T-helper 1 cell treated with Interleukin-12 subunit alpha and Interleukin-12 subunit beta and Interleukin-4 antibody, amounts not matched to agents 30 μg/mL and 1 μg/mL, for 36 hours (primary cell): ENCODE measurements at regions not wholly inside any gene's neighbourhood (a gene's known extent, or its start where the extent isn't known, plus 50 kb on each side); places are given as distances from the start of the nearest gene placed in this dataset.

Source experiments
- H3K27ac Mint-ChIP-seq: one replicate; pipeline ENCODE4 v1.8.0; 2021; ENCODE audit warnings: mild to moderate bottlenecking, mixed read lengths
- H3K27me3 Mint-ChIP-seq: one replicate; pipeline ENCODE4 v1.8.0; 2021; ENCODE audit warnings: low read depth, mixed read lengths
- H3K36me3 Mint-ChIP-seq: one replicate; pipeline ENCODE4 v1.8.0; 2021; ENCODE audit warnings: low read depth, mixed read lengths
- H3K4me1 Mint-ChIP-seq: one replicate; pipeline ENCODE4 v1.8.0; 2021; ENCODE audit warnings: low read depth, mixed read lengths
- H3K4me3 Mint-ChIP-seq: one replicate; pipeline ENCODE4 v1.8.0; 2021; ENCODE audit warnings: mild to moderate bottlenecking, moderate library complexity, mixed read lengths
- H3K9me3 Mint-ChIP-seq: one replicate; pipeline ENCODE4 v1.8.0; 2021; ENCODE audit warnings: mixed read lengths

- peaks cover 60% of the 10 kb centered on the region for H3K9me3 Mint-ChIP-seq
Measured at GRCh38 chr7:68432585-68432984, 1165.7 kb upstream of the AUTS2 start.

GRCh38 chr7:68433462-68434070, 1164.7 kb upstream of the AUTS2 start:
- Mint-ChIP-seq H3K27me3 (no peaks in the 10 kb centered on the region), H3K9me3 (peaks cover 60% of the 10 kb centered on the region), H3K4me3 (no peak overlapping the region), H3K36me3 (no peaks in the 10 kb centered on the region), H3K27ac (no peak overlapping the region), H3K4me1 (no peaks in the 10 kb centered on the region)

More at GRCh38 chr7:68432585-68432984, 1165.7 kb upstream of the AUTS2 start:
- Mint-ChIP-seq H3K4me1 (no peaks in the 10 kb centered on the region), H3K27ac (no peak overlapping the region), H3K27me3 (no peaks in the 10 kb centered on the region), H3K4me3 (no peak overlapping the region), H3K36me3 (no peaks in the 10 kb centered on the region)

DNA sequence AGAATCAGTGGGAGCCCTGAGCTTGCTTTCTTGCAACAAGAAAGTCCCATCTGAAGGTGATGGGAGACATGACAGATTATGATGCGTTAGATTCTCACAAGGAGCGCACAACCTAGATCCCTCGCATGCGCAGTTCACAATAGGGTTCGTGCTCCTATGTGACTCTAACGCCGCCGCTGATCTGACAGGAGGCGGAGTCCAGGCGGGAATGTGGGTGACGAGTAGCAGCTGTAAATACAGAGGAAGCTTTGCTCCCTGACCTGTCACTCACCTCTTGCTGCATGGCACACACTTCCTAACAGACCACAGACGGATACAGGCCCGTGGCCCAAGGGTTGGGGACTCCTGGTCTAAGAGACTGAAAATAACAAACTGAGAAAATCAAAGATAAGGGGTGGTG, 1163.4 kb upstream of the AUTS2 start:
- Mint-ChIP-seq H3K4me1 (no peaks in the 10 kb centered on the region), H3K27me3 (no peaks in the 10 kb centered on the region), H3K36me3 (no peaks in the 10 kb centered on the region), H3K9me3 (peaks cover 61% of the 10 kb centered on the region), H3K4me3 (no peak overlapping the region), H3K27ac (no peak overlapping the region)

GRCh38 chr7:68438016-68438415, 1160.3 kb upstream of the AUTS2 start:
- Mint-ChIP-seq H3K4me3 (no peak overlapping the region), H3K27me3 (no peaks in the 10 kb centered on the region), H3K27ac (no peak overlapping the region), H3K36me3 (no peaks in the 10 kb centered on the region), H3K4me1 (no peaks in the 10 kb centered on the region), H3K9me3 (peaks cover 55% of the 10 kb centered on the region)

DNA sequence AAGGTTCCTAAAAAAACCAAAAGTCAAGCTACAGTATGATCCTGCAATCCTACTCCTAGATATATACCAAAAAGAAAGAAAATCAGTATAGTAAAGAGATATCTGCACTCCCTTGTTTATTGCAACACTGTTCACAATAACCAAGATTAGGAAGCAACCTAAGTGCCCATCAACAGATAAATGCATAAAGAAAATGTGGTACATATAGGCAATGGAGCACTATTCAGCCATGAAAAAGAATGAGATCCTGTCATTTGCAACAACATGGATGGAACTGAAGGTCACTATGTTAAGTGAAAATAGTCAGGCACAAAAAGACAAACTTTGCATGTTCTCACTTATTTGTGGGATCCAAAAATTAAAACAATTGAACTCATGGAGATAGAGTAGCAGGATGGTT, 1159.5 kb upstream of the AUTS2 start:
- H3K9me3 Mint-ChIP-seq = peaks cover 53% of the 10 kb centered on the region
- H3K4me3 Mint-ChIP-seq = no peak overlapping the region
- no peaks in the 10 kb centered on the region for H3K27me3 Mint-ChIP-seq
- H3K27ac Mint-ChIP-seq = no peak overlapping the region
- no peaks in the 10 kb centered on the region for H3K4me1 Mint-ChIP-seq
- no peaks in the 10 kb centered on the region for H3K36me3 Mint-ChIP-seq

DNA sequence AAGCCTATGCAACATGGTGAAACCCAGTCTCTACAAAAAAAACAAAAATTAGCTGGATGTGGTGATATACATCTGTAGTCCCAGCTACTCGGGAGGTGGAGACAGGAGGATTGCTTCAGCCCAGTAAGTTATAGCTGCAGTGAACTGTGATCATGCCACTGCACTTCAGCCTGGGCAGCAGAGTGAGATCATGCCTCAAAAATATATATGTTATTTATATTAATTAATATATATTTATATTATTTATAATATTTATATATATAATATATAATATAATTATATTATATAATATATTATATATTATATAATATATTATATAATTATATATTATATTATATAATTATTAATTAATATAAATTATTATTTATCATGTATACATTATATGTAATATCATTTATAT, 1158.4 kb upstream of the AUTS2 start:
- H3K9me3 Mint-ChIP-seq = peaks cover 53% of the 10 kb centered on the region
- H3K27ac Mint-ChIP-seq = no peak overlapping the region
- no peak overlapping the region for H3K4me3 Mint-ChIP-seq
- no peaks in the 10 kb centered on the region for H3K4me1 Mint-ChIP-seq
- no peaks in the 10 kb centered on the region for H3K36me3 Mint-ChIP-seq
- H3K27me3 Mint-ChIP-seq = no peaks in the 10 kb centered on the region

DNA sequence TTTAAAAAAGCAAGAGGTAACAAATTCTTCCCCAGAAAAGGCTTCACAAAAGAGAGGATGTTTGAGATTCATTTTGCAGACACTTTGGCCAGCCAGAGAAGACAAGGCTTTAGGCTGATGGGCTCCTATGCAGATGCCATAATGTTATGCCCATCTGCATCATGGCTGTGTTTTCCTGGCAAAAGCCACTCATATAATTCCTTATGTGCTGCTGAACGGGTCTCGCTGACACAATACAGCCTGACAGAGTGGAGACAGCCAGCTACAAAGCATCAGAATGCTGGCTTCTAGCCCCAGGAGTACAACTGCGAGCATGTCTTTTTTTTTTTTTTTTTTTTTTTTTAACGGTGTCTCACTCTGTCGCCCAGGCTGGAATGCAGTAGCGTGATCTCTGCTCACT, 1157.4 kb upstream of the AUTS2 start:
- Mint-ChIP-seq H3K27ac (no peak overlapping the region), H3K27me3 (no peaks in the 10 kb centered on the region), H3K4me3 (no peak overlapping the region), H3K9me3 (peaks cover 55% of the 10 kb centered on the region), H3K36me3 (no peaks in the 10 kb centered on the region), H3K4me1 (no peaks in the 10 kb centered on the region)

DNA sequence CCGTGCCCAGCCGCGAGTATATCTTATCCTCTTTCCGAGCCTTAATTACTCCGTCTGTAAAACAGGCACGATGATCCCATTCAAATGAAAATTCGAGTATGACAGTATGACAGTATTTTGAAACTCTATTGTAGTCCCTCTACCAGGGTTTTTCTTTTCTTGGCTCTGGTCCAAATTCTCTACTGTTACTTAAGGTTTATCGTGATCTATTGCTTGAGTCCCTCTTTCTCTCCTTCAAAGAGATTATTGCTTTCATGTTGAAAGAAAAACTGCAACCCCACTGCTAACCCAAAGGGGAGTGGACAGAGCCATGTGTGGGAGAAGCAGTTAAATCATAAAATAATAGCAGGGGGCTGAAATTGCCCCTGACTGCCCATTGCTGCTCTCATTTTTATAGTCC, 1156.6 kb upstream of the AUTS2 start:
- Mint-ChIP-seq H3K27me3 (no peaks in the 10 kb centered on the region), H3K36me3 (no peaks in the 10 kb centered on the region), H3K9me3 (peaks cover 58% of the 10 kb centered on the region), H3K4me1 (no peaks in the 10 kb centered on the region), H3K27ac (no peak overlapping the region), H3K4me3 (no peak overlapping the region)

DNA sequence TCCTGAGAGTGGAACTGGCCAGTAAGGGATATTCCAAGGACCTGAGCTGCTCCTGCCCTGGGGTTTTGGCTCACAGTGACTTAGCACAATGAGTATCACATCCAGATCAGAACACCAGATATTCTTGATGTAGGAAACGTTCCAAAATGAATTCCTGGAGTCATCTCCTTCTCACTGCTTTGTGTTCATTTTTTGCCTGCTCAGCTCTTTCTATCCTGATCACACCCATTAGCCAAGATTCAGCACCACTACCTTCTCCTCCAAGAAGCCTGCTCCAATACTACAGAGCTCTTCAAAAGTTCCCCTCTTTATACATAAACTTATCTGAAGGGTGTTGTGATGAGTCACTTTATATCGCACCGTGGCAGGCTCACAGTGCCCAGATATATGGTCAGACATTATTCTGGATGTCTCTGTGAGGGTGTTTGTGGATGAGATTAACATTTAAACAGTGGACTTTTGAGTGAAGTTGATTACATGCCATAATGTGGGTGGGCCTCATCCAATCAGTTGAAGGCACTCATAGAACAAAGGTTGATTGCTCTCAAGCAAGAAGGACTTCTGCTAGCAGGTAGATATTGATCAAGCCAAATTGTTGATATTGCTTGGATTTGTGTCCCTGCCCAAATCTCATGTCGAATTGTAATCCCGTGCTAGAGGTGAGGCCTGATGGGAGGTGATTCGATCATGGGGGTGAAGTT, 1155.2 kb upstream of the AUTS2 start:
- H3K9me3 Mint-ChIP-seq = peaks cover 44% of the 10 kb centered on the region
- no peak overlapping the region for H3K4me3 Mint-ChIP-seq
- H3K27ac Mint-ChIP-seq = no peak overlapping the region
- H3K36me3 Mint-ChIP-seq = no peaks in the 10 kb centered on the region
- no peaks in the 10 kb centered on the region for H3K27me3 Mint-ChIP-seq
- no peaks in the 10 kb centered on the region for H3K4me1 Mint-ChIP-seq

DNA sequence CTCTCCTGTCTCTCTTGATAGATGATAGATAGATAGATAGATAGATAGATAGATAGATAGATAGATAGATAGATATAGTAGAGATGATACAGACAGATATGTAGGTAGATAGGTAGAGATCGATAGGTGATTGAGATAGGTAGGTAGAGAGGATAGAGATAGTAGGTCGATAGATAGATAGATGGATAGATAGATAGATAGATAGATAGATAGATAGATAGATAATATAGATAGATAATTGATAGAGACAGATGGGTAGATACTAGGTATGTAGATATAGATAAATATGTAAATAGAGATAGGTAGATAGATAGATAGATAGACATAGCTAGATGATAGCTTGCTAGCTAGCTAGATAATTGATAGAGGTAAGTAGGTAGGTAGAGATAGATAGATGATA, 1154.2 kb upstream of the AUTS2 start:
- H3K9me3 Mint-ChIP-seq = peaks cover 40% of the 10 kb centered on the region
- H3K4me3 Mint-ChIP-seq = no peak overlapping the region
- H3K36me3 Mint-ChIP-seq = no peaks in the 10 kb centered on the region
- H3K27me3 Mint-ChIP-seq = no peaks in the 10 kb centered on the region
- H3K27ac Mint-ChIP-seq = no peak overlapping the region
- no peaks in the 10 kb centered on the region for H3K4me1 Mint-ChIP-seq

DNA sequence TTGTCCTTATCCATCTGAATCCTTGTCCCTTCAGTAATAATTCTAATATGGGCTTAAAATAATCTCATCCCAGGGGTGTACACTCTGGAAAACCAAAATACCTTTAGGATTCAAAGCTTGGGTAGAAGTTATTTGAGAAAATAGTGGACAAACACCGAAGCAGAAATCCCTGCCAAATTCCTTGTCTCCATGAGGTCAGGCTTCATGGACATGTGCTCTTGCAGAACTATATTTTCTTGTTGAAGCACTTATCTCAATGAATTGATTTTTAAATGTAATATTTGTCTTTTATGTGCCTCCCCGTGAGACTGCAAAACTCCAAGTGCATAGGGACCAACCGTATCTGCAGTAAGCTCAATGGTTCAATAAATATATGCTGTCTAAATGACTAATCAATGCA, 1153.3 kb upstream of the AUTS2 start:
- Mint-ChIP-seq H3K9me3 (peaks cover 42% of the 10 kb centered on the region), H3K27ac (no peak overlapping the region), H3K27me3 (no peaks in the 10 kb centered on the region), H3K4me1 (no peaks in the 10 kb centered on the region), H3K36me3 (no peaks in the 10 kb centered on the region), H3K4me3 (no peak overlapping the region)

GRCh38 chr7:68446183-68446582, 1152.1 kb upstream of the AUTS2 start:
- H3K27me3 Mint-ChIP-seq = no peaks in the 10 kb centered on the region
- H3K4me1 Mint-ChIP-seq = no peaks in the 10 kb centered on the region
- H3K36me3 Mint-ChIP-seq = no peaks in the 10 kb centered on the region
- H3K4me3 Mint-ChIP-seq = no peak overlapping the region
- peaks cover 46% of the 10 kb centered on the region for H3K9me3 Mint-ChIP-seq
- no peak overlapping the region for H3K27ac Mint-ChIP-seq

DNA sequence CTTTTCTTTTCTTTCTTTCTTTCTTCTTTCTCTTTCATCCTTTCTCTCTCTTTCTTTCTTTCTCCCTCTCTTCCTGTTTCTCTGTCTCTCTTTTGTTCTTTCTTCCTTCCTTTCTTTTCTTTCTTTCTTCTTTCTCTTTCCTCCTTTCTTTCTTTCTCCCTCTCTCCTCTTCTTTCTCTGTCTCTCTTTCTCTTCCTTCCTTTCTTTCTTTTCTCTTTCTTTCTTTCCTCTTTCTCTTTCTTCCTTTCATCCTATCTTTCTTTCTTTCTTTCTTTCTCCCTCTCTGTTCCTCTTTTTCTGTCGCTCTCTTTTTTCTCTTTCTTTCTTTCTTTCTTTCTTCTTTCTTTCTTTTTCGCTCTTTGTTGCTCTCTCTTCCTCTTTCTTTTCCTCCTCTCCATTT, 1149.2 kb upstream of the AUTS2 start:
- H3K27ac Mint-ChIP-seq = no peak overlapping the region
- H3K9me3 Mint-ChIP-seq = peaks cover 40% of the 10 kb centered on the region
- H3K36me3 Mint-ChIP-seq = no peaks in the 10 kb centered on the region
- no peak overlapping the region for H3K4me3 Mint-ChIP-seq
- no peaks in the 10 kb centered on the region for H3K4me1 Mint-ChIP-seq
- H3K27me3 Mint-ChIP-seq = no peaks in the 10 kb centered on the region

DNA sequence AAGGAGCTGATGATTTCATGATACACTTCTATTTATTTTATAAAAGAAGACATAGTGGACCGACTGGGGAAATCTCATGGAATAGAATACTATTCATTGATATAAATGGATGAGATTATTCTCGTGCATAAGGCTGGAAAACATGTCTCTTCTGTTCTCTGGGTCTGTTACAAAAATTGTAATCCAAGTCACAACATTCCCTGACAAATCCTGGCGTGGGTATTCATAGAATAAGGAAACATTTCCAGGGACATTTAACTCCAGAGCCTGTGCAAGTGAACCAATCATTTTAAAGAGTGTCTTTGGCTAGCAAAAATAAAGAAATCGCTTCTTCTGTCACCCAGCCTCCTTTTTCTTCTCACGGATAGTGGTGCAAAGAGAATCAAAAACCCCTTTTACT, 1148.5 kb upstream of the AUTS2 start:
- Mint-ChIP-seq H3K9me3 (peaks cover 39% of the 10 kb centered on the region), H3K4me3 (no peak overlapping the region), H3K4me1 (no peaks in the 10 kb centered on the region), H3K36me3 (no peaks in the 10 kb centered on the region), H3K27me3 (no peaks in the 10 kb centered on the region), H3K27ac (no peak overlapping the region)

DNA sequence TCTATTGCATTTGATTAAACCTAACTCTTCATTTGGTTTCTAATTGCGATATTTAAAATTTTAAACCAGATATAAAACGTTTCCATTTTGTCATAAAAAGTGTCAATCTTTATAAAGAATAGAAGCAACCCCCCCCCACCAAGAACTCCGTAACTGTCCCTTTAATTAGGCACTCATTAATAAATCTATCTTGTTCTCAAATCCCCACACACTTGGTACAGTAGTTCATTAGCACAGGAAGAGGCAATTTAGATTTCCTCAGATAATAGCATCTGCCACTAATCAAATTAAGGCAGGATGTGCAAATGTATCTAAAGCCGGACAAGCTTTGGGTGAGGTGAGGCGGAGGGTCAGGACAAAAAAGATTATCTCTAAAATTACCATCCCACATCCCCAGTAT, 1143.3 kb upstream of the AUTS2 start:
- H3K9me3 Mint-ChIP-seq = peaks cover 59% of the 10 kb centered on the region
- H3K27ac Mint-ChIP-seq = no peak overlapping the region
- no peaks in the 10 kb centered on the region for H3K36me3 Mint-ChIP-seq
- H3K4me3 Mint-ChIP-seq = no peak overlapping the region
- H3K4me1 Mint-ChIP-seq = no peaks in the 10 kb centered on the region
- no peaks in the 10 kb centered on the region for H3K27me3 Mint-ChIP-seq
